Left lung (tissue), 4 donors: ENCODE measurements at regions not wholly inside any gene's neighbourhood (a gene's known extent, or its start where the extent isn't known, plus 50 kb on each side); places are given as distances from the start of the nearest gene placed in this dataset.

Experiments used
- ATAC-seq: fragments of 200-7000 bp; cut with Tn5 transposase; one replicate; pipeline ENCODE4 v1.9.1; 2020; ENCODE audit warnings: moderate library complexity
- DNase-seq, 4 donors: peaks; one replicate each; pipeline ENCODE4 v3.0.0-alpha.2; 2013 to 2020
- H3K27ac ChIP-seq, 2 donors: fragments of 200-600 bp; sonication (generic) in 1 of 2; one replicate each; pipeline versions ENCODE4 v1.5.0 to v1.8.0; 2020 to 2021
- H3K27me3 ChIP-seq, 2 donors: fragments of 200-600 bp; sonication (generic) in 1 of 2; one replicate each; pipeline versions ENCODE4 v1.5.0 to v1.8.0; 2020 to 2021
- H3K36me3 ChIP-seq, 2 donors: fragments of 200-600 bp; sonication (generic) in 1 of 2; one replicate each; pipeline versions ENCODE4 v1.5.0 to v1.8.0; 2020 to 2021
- H3K4me1 ChIP-seq, 2 donors: fragments of 200-600 bp; one replicate each; pipeline ENCODE4 v1.8.0; 2021
- H3K4me3 ChIP-seq, 2 donors: fragments of 200-600 bp; sonication (generic) in 1 of 2; one replicate each; pipeline versions ENCODE4 v1.5.0 to v1.8.0; 2020 to 2021; ENCODE audit warnings: mild to moderate bottlenecking in 1 of 2
- H3K9me3 ChIP-seq, 2 donors: fragments of 200-600 bp; sonication (generic) in 1 of 2; one replicate each; pipeline versions ENCODE4 v1.5.0 to v1.8.0; 2020 to 2021
- CTCF ChIP-seq, 2 donors: fragments of 200-600 bp; sonication (generic) in 1 of 2; IDR thresholded peaks; one replicate each; pipeline versions ENCODE4 v1.5.0 to v1.8.0; 2021; ENCODE audit warnings: antibody characterized with exemption in 2 of 2
- intact Hi-C, 2 donors: fragments of 100-400 bp; cut with DNase I; formaldehyde crosslinking; loops; one replicate each; pipeline versions ENCODE4 v1.11.2 to v1.14.2; 2022
- donor health status: DM: no; HTN: yes; CAD: no.
- donor health status: DM: no; HTN: no; CAD: no.

- Histone ChIP-seq H3K27me3 (peaks cover 0 to 15% of the 10 kb centered on the region in 2 donors), H3K27ac (no peak overlapping the region), H3K4me1 (peaks cover 0 to 11% of the 10 kb centered on the region in 2 donors), H3K4me3 (no peak overlapping the region), H3K9me3 (no peaks in the 10 kb centered on the region), H3K36me3 (no peaks in the 10 kb centered on the region)
- no peak for TF ChIP-seq CTCF (IDR thresholded peaks at IDR 0.05)
- intact Hi-C loops = no loop called here
- ATAC-seq = no peak
- DNase-seq = no peak
Measured at GRCh38 chr6:26264547-26264946, 100.5 kb upstream of the BTN3A2 start.

DNA sequence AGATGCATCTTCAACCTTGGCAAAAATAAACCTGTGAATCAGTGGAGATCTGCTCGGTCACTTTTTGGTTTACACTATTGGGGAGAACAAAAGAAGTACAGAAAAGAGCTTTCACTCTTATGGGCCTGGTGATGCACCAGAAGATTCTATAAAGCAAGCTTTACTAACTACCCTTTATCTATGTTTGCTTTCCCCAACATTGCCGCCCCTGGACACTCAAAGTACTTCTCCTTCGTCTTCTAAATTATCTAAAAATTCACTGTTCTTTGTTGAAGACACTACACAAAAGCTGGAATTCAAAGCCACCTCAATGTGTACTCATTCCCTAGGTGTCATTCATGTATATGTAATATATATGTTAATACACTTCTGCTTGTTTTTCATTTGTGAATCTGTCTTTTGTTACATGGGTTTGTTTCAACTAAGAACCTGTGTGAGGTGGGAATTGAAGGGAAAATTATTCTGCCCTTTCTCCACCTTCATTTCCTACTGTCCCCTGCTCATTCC is 97.9 kb upstream of the BTN3A2 start:
- intact Hi-C loops = no loop called here
- peaks cover 0 to 32% of the 10 kb centered on the region in 2 donors for H3K27me3 ChIP-seq
- DNase-seq (no peak), ATAC-seq (no peak)
- H3K4me1 ChIP-seq = peaks cover 0 to 16% of the 10 kb centered on the region in 2 donors
- no peaks in the 10 kb centered on the region for H3K36me3 ChIP-seq
- H3K27ac ChIP-seq = no peak overlapping the region
- no peak overlapping the region for H3K4me3 ChIP-seq
- H3K9me3 ChIP-seq = no peaks in the 10 kb centered on the region
- TF ChIP-seq CTCF (IDR thresholded peaks at IDR 0.05) = no peak

- Histone ChIP-seq H3K4me1 (peaks cover 0 to 23% of the 10 kb centered on the region in 2 donors), H3K9me3 (no peaks in the 10 kb centered on the region), H3K27ac (no peak overlapping the region), H3K27me3 (peaks cover 0 to 49% of the 10 kb centered on the region in 2 donors), H3K4me3 (no peak overlapping the region), H3K36me3 (no peaks in the 10 kb centered on the region)
- DNase-seq (no peak), ATAC-seq (no peak)
- intact Hi-C loops = no loop called here
- no peak for TF ChIP-seq CTCF (IDR thresholded peaks at IDR 0.05)
Measured at GRCh38 chr6:26268659-26269402, 96.2 kb upstream of the BTN3A2 start.

- Histone ChIP-seq H3K4me3 (no peak overlapping the region), H3K27me3 (peaks cover 0 to 59% of the 10 kb centered on the region in 2 donors), H3K4me1 (peaks cover 0 to 23% of the 10 kb centered on the region in 2 donors), H3K9me3 (no peaks in the 10 kb centered on the region), H3K27ac (no peak overlapping the region), H3K36me3 (no peaks in the 10 kb centered on the region)
- intact Hi-C loops = no loop called here
- ATAC-seq (no peak), DNase-seq (no peak)
- TF ChIP-seq CTCF (IDR thresholded peaks at IDR 0.05) = no peak
Measured at GRCh38 chr6:26269531-26270485, 95.2 kb upstream of the BTN3A2 start.

DNA sequence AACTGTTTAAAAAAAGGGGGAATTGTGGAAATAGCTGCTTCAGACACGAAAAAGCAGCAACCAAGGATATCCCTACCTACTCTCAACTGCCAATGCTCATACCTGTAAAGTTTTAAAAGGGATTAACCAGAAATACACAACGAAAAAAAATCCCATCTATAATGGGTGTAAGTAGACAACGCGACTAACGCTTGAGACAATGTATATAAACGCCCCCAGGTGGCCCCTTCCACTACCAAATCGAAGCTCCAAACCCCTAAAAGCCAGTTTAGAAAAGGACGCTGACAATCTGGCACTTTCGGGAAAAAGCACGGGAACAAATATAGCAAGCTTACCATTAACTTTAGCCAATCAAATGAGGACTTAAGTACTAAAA is 94.5 kb upstream of the BTN3A2 start:
- Histone ChIP-seq H3K36me3 (no peaks in the 10 kb centered on the region), H3K4me1 (peaks cover 0 to 23% of the 10 kb centered on the region in 2 donors), H3K27me3 (peaks cover 0 to 63% of the 10 kb centered on the region in 2 donors), H3K4me3 (peak overlapping the region in 1 of 2 donors; percentile 51), H3K27ac (no peak overlapping the region), H3K9me3 (no peaks in the 10 kb centered on the region)
- ATAC-seq (no peak), DNase-seq (no peak)
- TF ChIP-seq CTCF (IDR thresholded peaks at IDR 0.05) = no peak
- intact Hi-C loops = no loop called here
